ENCODE measurements at regions not wholly inside any gene's neighbourhood (a gene's known extent, or its start where the extent isn't known, plus 50 kb on each side); places are given as distances from the start of the nearest gene placed in this dataset.
A peak's percentile ranks its signal among the peaks of the same experiment; 100 is the strongest.
"Not testable (repeated sequence)": the region's sequence is repeated elsewhere in the genome, so short reads cannot be mapped to it uniquely, and the experiment has no call there.

GRCh38 chr1:58939666-58940370 is 156.0 kb upstream of the JUN start:
- DNase-seq: no peak

GRCh38 chr1:58941471-58942289 is 157.8 kb upstream of the JUN start:
- no peak for DNase-seq

GRCh38 chr1:58942759-58943191 is 158.9 kb upstream of the JUN start:
- DNase-seq: no peak

GRCh38 chr1:58943776-58944175 is 159.9 kb upstream of the JUN start:
- no peak for DNase-seq

- DNase-seq: no peak
These were observed 160.6 kb upstream of the JUN start for GRCh38 chr1:58944439-58944838.

GRCh38 chr1:58946390-58946789 is 162.5 kb upstream of the JUN start:
- DNase-seq: no peak

GRCh38 chr1:58948671-58949070 is 164.8 kb upstream of the JUN start:
- no peak for DNase-seq

GRCh38 chr1:58949551-58950220 is 165.8 kb upstream of the JUN start:
- DNase-seq: no peak

- DNase-seq: no peak
These were observed 167.1 kb upstream of the JUN start for GRCh38 chr1:58950897-58951296.

- DNase-seq: not testable (repeated sequence)
These were observed 170.1 kb upstream of the JUN start for GRCh38 chr1:58953951-58954350.

GRCh38 chr1:58963287-58963686 is 179.4 kb upstream of the JUN start:
- not testable (repeated sequence) for DNase-seq

GRCh38 chr1:58964428-58964827 is 180.6 kb upstream of the JUN start:
- DNase-seq: peak; percentile 86

GRCh38 chr1:58964880-58965279 is 181.0 kb upstream of the JUN start:
- DNase-seq: peak; percentile 42

GRCh38 chr1:58966103-58966916 is 182.5 kb upstream of the JUN start:
- DNase-seq: no peak

GRCh38 chr1:58966917-58967740 is 183.3 kb upstream of the JUN start:
- no peak for DNase-seq

GRCh38 chr1:58968360-58968952 is 184.6 kb upstream of the JUN start:
- peak; percentile 77 for DNase-seq

- not testable (repeated sequence) for DNase-seq
These were observed 185.3 kb upstream of the JUN start for GRCh38 chr1:58969176-58969575.

GRCh38 chr1:58971629-58972140 is 187.8 kb upstream of the JUN start:
- no peak for DNase-seq

- DNase-seq: no peak
These were observed 192.0 kb upstream of the JUN start for GRCh38 chr1:58975888-58976287.

- DNase-seq: no peak
These were observed 192.4 kb upstream of the JUN start for GRCh38 chr1:58976294-58976693.

GRCh38 chr1:58977598-58977997 is 193.8 kb upstream of the JUN start:
- DNase-seq: no peak
